Esophagus squamous epithelium (tissue), 4 donors: ENCODE measurements at regions not wholly inside any gene's neighbourhood (a gene's known extent, or its start where the extent isn't known, plus 50 kb on each side); places are given as distances from the start of the nearest gene placed in this dataset.

Source experiments
- POLR2A ChIP-seq, 4 donors: fragments of 450-650 bp; IDR thresholded peaks; one replicate each; pipeline ENCODE4 v1.6.1; 2017; ENCODE audit warnings: antibody characterized with exemption in 4 of 4, mild to moderate bottlenecking in 4 of 4, moderate library complexity in 3 of 4
- TF ChIP-seq, protein P1 (sequence below), 6 experiments: fragments of 450-650 bp in 4 of 6; fragments of 200-600 bp in 2 of 6; sonication (generic) in 2 of 6; IDR thresholded peaks; one replicate each; pipeline ENCODE4 v1.5.1; 2016 to 2019; ENCODE audit warnings: antibody characterized with exemption in 6 of 6, mild to moderate bottlenecking in 4 of 6, moderate library complexity in 4 of 6

DNA sequence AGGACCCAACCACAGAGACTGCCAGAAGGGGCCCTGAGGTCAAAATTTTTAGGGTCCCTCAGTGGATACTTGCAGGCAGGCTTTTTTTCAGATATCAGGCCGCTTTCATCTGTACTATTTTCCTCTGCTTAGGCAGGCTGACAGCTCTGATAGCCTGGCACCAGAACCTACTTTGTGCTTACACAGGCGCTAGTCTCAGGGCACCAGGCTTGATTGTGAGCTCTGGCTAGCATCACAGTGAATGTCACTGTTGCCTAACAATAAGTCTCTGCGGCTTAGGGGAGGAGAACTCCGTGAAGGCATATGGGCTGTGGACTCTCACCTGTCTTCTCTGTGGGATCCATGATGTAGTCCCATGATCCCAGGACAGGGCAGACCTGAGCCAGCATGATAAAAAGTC is 738.1 kb upstream of the TSPY4 start:
- no peak for TF ChIP-seq POLR2A (IDR thresholded peaks at IDR 0.05)
- TF ChIP-seq, protein P1, sequence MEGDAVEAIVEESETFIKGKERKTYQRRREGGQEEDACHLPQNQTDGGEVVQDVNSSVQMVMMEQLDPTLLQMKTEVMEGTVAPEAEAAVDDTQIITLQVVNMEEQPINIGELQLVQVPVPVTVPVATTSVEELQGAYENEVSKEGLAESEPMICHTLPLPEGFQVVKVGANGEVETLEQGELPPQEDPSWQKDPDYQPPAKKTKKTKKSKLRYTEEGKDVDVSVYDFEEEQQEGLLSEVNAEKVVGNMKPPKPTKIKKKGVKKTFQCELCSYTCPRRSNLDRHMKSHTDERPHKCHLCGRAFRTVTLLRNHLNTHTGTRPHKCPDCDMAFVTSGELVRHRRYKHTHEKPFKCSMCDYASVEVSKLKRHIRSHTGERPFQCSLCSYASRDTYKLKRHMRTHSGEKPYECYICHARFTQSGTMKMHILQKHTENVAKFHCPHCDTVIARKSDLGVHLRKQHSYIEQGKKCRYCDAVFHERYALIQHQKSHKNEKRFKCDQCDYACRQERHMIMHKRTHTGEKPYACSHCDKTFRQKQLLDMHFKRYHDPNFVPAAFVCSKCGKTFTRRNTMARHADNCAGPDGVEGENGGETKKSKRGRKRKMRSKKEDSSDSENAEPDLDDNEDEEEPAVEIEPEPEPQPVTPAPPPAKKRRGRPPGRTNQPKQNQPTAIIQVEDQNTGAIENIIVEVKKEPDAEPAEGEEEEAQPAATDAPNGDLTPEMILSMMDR (IDR thresholded peaks at IDR 0.05): no peak
